AG09319 (cell line): ENCODE measurements at regions not wholly inside any gene's neighbourhood (a gene's known extent, or its start where the extent isn't known, plus 50 kb on each side); places are given as distances from the start of the nearest gene placed in this dataset.

Experiments used
- DNase-seq: peaks from one replicate; pipeline ENCODE4 v3.0.0-alpha.2; 2010; ENCODE audit warnings: low read depth; ENCODE audit errors: extremely low read depth
- CTCF ChIP-seq: IDR thresholded peaks from 2 replicates; pipeline ENCODE4 v1.5.1; 2011; ENCODE audit warnings: low read depth, mild to moderate bottlenecking, inconsistent platforms, low read length, moderate library complexity

GRCh38 chr5:114989512-114989911 lies 180.2 kb downstream of the TRIM36 start:
- DNase-seq, result no peak
- no peak for TF ChIP-seq CTCF

GRCh38 chr5:114988096-114988495 lies 181.6 kb downstream of the TRIM36 start:
- no peak for DNase-seq
- no peak for TF ChIP-seq CTCF

GRCh38 chr5:114984796-114985195 lies 184.9 kb downstream of the TRIM36 start:
- TF ChIP-seq CTCF, result no peak
- no peak for DNase-seq

GRCh38 chr5:114981111-114981510 lies 188.6 kb downstream of the TRIM36 start:
- no peak for TF ChIP-seq CTCF
- DNase-seq, result no peak

- no peak for TF ChIP-seq CTCF
- no peak for DNase-seq
Observed at GRCh38 chr5:114977979-114978573, 191.6 kb downstream of the TRIM36 start.

GRCh38 chr5:114969482-114969881 lies 200.2 kb downstream of the TRIM36 start:
- no peak for TF ChIP-seq CTCF
- no peak for DNase-seq

GRCh38 chr5:114957384-114957783 lies 212.3 kb downstream of the TRIM36 start:
- TF ChIP-seq CTCF, result no peak

More at GRCh38 chr5:114957384-114957783, 212.3 kb downstream of the TRIM36 start:
- no peak for DNase-seq
